ENCODE measurements at regions not wholly inside any gene's neighbourhood (a gene's known extent, or its start where the extent isn't known, plus 50 kb on each side); places are given as distances from the start of the nearest gene placed in this dataset.

DNA sequence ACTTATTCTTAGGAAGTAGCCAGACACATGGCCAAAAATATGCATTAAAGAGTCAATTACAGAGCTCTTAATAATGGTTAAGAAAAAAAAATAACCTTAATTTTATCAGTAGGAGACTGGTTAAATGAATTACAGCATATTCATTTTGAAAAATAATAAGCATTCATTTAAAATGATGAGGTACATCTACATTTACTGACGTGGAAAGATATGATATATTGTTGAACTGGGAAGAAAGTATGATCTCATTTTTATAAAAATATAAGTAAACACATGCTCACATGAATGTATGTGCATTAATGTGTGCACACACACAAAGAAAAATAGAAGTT is 250.3 kb downstream of the ENC1 start:
- TF ChIP-seq, protein P1, sequence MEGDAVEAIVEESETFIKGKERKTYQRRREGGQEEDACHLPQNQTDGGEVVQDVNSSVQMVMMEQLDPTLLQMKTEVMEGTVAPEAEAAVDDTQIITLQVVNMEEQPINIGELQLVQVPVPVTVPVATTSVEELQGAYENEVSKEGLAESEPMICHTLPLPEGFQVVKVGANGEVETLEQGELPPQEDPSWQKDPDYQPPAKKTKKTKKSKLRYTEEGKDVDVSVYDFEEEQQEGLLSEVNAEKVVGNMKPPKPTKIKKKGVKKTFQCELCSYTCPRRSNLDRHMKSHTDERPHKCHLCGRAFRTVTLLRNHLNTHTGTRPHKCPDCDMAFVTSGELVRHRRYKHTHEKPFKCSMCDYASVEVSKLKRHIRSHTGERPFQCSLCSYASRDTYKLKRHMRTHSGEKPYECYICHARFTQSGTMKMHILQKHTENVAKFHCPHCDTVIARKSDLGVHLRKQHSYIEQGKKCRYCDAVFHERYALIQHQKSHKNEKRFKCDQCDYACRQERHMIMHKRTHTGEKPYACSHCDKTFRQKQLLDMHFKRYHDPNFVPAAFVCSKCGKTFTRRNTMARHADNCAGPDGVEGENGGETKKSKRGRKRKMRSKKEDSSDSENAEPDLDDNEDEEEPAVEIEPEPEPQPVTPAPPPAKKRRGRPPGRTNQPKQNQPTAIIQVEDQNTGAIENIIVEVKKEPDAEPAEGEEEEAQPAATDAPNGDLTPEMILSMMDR (IDR thresholded peaks at IDR 0.05), result no peak
- no peak for TF ChIP-seq EZH2 (IDR thresholded peaks at IDR 0.05)
- no peak for TF ChIP-seq EZH2phosphoT487 (IDR thresholded peaks at IDR 0.05)
